HL-60 (cell line): ENCODE measurements at regions not wholly inside any gene's neighbourhood (a gene's known extent, or its start where the extent isn't known, plus 50 kb on each side); places are given as distances from the start of the nearest gene placed in this dataset.

Source experiments
- CTCF ChIP-seq: IDR thresholded peaks from one replicate; pipeline ENCODE4 v1.5.1; 2011; ENCODE audit warnings: low read length, control low read depth, inconsistent platforms; ENCODE audit not compliant: insufficient read depth
- TF ChIP-seq, protein P1 (sequence below): IDR thresholded peaks from 2 replicates; pipeline ENCODE4 v1.6.1; 2012; ENCODE audit warnings: low read depth; ENCODE audit not compliant: insufficient replicate concordance

DNA sequence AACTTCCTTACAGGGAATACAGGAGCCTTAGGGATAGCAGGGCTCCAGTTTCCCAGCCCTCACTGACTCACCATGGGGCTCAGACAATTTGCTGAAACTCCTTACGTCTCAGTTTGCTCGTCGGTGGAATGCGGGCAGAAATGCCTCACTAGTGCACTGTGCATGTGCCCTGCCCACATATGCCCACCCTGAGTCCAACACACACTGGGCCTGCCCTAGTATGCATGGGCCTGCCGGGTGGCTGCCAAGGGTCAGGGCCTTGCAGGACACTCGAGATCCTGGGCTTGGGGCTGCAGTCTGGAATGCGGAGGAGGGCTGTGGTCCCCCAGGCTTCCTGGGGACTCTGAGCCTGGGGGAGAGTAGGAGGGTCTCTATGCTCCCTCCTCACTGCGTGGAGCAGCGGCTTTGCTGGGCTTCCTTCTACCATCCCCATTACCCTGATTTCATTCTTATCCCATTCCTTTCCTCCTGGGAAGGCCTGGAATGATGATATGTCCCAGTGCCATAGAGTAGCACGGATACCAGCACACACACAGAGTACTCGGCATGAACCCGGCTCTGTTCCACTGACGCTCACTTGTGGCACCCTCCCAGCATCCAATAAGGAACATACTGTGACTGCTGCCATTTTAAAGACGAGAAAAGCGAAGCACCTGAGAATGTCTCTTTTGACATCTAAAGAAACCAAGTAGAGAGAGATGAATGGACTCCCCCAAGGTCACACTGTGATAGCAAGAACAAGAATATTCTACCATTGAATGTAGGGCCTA lies 124.2 kb downstream of the ASB7 start:
- TF ChIP-seq CTCF = no peak
- TF ChIP-seq, protein P1, sequence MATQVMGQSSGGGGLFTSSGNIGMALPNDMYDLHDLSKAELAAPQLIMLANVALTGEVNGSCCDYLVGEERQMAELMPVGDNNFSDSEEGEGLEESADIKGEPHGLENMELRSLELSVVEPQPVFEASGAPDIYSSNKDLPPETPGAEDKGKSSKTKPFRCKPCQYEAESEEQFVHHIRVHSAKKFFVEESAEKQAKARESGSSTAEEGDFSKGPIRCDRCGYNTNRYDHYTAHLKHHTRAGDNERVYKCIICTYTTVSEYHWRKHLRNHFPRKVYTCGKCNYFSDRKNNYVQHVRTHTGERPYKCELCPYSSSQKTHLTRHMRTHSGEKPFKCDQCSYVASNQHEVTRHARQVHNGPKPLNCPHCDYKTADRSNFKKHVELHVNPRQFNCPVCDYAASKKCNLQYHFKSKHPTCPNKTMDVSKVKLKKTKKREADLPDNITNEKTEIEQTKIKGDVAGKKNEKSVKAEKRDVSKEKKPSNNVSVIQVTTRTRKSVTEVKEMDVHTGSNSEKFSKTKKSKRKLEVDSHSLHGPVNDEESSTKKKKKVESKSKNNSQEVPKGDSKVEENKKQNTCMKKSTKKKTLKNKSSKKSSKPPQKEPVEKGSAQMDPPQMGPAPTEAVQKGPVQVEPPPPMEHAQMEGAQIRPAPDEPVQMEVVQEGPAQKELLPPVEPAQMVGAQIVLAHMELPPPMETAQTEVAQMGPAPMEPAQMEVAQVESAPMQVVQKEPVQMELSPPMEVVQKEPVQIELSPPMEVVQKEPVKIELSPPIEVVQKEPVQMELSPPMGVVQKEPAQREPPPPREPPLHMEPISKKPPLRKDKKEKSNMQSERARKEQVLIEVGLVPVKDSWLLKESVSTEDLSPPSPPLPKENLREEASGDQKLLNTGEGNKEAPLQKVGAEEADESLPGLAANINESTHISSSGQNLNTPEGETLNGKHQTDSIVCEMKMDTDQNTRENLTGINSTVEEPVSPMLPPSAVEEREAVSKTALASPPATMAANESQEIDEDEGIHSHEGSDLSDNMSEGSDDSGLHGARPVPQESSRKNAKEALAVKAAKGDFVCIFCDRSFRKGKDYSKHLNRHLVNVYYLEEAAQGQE = no peak
